HG03378 (cell line): ENCODE measurements at regions not wholly inside any gene's neighbourhood (a gene's known extent, or its start where the extent isn't known, plus 50 kb on each side); places are given as distances from the start of the nearest gene placed in this dataset.

ENCODE experiments used
- ATAC-seq: cut with Tn5 transposase; IDR thresholded peaks from one replicate; pipeline ENCODE4 v1.9.1; 2021; ENCODE audit warnings: mild to moderate bottlenecking, moderate library complexity; ENCODE audit not compliant: unreplicated experiment

DNA sequence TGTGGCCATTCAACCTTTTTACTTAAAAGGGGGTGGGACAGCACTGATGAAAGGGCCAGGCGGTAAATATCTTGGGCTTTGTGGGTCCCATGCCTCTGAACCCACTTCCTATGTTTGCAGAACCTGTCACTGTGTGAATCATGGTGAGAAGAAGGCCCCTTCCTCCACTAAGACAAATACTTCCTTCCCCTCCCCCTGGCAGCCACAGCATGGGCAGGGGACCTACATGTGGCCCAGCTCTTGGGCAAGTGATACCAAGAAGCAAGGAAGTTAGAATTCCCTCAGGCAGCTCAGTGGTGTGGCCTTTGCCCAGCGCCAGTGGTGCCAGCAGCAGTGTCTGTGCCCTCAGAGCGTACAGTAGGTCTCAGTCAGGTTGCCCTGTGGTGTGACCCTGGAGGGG, 168.6 kb downstream of the TRIM33 start:
- no peak for ATAC-seq

DNA sequence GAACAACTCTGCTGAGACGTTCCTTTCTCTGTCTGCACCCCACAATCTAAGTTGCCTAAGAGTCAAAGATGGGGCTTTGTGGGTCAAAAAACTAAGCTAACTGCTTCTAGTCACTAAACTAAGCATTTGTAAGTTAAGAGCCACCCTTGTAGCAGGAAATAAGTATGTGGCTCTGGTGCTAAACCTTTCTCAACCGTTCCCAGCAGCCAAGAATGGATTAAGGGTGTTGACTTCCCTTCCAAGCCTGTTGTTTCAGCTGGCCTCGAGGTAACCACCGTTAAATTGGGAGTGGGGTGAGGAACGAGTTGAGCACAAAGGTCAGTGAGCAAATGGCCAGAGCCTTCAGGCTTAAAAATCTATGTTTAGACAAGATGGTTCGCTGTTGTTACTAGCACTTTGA, 169.1 kb downstream of the TRIM33 start:
- no peak for ATAC-seq

DNA sequence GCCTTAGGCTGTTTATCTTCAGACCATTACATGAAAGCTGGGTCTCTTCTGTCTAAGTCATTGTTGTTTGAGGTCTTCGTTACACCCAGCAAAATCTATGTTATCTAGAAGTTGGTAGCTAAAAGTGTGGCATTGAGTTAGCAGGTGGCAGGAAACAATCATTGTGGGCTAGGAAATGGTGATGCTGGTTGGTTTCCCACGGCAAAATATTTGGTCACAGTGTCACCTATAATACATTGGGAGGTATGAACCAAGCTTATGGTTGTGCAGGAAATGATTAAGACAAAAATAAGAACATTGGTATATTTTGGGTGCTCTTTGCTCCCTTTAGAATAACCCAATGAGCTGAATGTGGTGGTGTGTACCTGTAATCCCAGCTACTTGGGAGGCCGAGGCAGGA, 169.7 kb downstream of the TRIM33 start:
- ATAC-seq: no peak

DNA sequence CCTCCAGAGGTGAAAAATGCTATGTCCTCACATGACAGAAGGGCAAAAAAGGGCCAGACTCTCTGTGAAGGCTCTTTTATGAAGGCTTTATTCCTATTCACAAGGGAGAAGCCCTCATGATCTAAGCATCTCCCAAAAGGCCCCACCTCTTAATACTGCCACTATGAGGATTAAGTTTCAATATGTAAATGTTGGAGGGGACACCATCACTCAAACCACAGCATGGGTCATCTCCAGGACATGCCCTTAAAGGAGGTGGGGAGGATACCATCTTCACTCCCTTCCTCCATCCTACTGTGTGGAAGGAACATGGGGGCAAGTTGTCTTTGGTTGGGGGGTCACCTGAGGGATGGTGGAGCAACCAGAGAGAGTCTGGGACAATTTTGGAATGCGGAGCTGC, 170.1 kb downstream of the TRIM33 start:
- no peak for ATAC-seq

DNA sequence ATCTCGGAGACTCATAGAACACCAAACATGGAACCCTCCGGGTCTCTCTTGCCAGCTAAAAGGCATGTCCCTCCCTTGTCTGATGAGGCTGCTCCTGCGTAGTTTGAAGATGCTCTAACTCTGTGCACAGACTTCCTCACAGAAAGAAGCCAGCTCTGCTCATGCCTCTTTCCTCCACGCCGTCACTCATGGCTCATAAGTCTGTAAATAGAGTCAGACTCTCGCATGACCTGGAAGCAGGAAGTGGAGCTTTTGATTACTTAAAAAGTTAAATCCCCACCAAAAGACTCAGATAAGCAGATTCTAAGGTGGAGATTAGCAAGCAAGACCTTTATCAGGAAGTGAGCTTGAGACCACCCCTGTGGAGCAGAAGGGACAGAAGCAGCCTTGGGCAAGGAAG, 171.6 kb downstream of the TRIM33 start:
- no peak for ATAC-seq

DNA sequence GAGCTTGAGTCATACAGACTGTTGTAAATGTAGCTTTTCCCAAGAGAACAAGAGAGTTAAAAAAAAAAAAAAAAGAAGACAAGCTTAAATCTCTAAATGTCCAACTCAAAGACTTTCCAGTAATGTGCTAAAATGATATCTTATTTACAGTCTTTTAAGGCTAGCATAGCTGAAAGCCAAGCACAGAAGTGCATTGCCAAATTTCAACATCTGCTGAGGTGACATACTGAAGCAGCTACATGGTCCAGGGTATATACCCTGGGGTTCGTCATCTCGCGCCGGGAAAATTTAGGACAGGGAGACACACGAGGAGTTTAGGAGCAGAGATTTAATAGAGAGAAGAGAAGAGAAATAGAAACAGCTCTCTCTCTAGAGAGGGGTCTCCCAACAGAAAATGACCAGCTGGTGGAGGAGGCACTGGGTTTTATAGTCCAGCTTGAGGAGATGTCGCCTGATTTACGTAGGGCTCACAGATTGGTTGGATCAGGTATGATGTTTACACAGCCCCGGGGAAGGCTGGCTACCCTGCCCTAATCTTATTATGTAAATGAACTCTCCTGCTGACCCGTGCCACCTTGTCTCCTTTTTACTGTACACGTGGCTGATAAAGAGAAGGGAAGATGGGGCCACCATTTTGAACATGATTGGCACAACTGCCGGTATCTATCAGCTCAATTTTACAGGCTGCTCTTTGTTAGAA, 172.7 kb downstream of the TRIM33 start:
- ATAC-seq: no peak

DNA sequence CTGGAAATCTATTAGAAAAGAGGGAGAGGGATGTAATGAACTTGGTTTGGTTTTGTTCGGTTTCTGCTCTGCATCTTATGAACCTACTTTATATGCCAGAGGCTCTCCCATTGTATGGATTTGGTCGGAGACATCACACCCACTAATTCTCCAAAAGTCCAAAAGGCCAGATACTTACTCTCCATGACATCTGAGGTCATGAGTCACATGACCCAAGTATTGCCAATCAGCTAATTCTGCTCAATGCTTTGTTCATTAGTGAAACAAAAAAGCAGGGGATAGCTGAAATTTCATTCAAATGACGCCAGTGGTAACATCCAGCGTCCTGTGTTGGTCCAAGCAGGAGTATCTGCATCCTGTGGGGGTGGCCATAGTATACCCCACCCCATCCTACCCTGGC, 173.6 kb downstream of the TRIM33 start:
- ATAC-seq: no peak

DNA sequence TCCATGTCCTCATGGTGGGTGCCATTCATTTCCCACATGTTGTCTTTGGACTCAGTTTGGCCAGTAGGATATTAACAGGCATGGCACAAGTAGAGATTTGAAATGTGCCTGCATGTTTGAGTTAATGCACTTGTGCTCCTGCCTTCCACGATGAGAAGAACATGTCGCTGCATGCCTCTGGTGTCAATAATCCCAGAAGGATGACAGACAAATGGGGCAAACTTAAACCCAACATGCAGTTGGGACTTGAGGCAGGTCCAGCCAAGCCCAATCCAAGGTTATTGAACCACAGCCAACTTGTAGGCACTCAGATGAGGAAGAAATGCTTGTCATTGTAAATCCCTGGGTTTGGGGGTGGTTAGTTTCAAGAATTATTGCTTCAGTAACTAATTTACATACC, 174.6 kb downstream of the TRIM33 start:
- ATAC-seq: no peak

DNA sequence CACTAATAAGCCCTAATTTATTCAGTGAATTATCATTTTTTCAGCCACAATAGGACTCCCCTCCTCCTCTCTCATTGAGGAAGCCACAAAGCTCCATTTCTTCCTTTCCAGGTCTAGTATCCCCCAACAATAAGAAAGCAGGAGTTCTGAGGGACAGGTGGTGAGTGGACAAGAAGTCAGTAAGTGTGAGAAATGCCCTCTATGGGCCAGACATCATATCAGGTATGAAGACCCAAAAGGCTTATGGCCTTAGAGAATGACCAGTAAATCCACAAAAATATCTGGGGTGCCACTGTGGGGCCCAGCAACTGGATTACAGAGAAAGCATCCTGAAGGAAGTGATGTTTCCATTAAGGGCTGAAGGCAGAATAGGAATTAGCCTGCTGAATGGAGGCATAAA, 175.7 kb downstream of the TRIM33 start:
- no peak for ATAC-seq

DNA sequence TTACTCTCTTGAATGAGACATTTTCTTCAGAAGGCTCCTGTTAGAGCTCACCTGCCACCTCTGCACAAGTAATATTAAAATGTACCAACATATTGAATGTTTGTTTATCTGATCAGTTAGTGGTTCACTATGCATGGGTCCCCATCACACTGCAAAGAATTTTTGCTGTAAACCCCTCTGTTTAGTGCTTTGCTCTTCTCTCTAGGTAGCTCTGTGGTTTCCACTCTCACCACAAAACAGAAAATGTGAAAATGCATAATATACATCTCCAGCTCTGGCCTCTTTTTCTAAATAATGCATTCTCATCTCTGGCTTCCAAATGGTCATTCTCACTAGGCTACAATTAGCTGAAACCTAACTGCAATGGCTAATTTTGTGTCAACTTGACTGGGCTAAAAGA, 176.7 kb downstream of the TRIM33 start:
- ATAC-seq: no peak

DNA sequence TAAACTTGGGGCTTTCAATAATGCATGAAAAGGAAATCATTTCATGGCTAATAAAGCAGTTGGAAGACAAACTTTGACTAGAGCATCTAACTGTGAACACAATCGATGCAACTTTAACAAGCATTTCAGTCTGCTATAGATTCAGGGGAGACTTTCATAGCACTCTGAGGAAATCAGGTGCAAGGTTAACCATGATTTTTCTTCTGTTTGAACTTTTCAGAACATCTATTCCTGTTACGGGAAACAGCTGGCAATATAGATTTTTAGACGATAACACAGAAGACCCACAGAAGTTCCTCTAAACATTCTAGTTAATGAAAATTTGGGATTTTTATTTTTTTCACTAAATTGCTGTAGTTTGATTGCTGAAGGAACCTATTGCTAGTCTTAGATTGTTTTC, 177.3 kb downstream of the TRIM33 start:
- no peak for ATAC-seq

DNA sequence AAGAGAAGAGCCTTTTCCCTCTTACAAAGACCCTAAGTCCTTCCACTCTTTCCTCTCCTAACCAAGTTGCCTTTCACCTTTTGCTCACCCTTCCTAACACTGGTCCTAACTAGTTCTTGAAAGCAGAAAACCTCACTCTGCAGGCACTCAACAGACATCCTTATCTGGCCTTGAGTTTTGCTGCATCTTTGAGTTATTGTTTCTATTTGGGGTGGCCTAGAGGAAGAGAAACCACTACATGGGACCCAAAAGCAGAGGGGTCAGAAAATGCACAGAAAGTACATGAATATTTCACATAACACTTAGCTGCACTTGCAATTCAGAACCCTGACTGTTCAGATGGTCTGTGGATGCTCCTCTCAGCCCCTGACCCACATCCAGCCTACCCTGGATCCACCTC, 178.3 kb upstream of the SYT6 start:
- no peak for ATAC-seq

DNA sequence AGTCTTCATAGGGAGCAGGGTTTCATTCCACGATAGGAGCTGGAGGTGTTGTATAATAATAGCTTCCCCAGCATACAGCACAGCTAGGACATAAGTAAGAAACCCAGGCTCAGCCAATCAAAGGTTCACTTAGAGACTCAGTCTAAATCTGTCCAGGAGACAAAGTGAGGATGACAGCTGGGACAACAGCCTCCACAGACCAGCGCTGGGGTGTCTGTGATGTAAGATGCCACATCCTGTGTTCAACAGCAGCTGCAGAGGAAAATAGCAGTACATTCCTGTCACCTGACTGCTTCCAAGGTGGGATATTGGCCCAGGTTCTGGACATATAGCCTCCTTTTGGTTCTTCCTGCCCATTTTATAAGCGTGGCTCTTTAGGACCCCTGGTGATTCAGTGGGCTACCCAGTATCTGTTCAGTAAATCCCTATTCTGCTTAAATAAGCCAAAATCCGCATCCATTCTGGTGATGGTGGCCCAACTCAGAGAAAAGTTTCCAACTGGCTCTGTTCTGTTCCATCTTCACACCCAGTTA, 176.8 kb upstream of the SYT6 start:
- ATAC-seq: no peak

DNA sequence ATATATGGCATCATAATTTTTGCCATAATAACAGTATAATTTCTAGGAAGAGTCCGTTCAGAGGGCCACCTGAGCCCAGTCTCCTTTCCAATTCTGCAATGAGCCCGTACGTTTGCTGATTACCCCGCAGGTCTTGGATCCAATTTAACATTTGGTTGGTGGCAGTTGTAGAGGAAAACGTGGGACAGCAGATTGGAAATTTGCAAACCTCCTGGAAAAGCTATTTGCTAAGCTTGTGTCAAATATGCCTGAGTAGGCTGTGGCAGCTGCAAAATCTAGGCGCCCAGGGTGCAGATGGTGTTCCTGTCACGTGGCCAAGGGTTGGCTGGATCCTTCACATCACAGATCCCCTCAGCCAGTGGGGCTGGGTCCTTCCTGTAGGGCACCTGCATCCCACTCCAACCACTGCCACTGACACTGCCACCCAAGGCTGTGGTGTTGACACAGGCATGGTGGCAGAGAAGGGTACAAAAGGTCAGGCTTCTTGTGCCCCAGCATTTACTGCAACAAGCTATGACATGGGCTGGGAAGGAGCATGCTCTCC, 174.8 kb upstream of the SYT6 start:
- no peak for ATAC-seq

DNA sequence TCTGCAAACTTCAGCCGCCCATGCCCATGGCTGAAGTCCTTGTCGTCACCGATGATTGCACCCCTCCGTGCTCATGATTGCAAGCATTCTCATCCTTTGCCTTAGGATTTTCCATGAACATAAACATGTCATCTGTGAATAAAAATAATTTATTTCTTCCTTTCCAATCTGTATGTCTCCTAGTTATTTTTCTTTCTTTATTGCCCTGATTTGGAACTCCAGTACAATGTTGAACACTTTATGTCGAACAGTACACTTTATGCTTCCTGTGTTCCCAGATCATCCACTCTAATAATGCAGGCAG, 170.9 kb upstream of the SYT6 start:
- ATAC-seq: no peak

DNA sequence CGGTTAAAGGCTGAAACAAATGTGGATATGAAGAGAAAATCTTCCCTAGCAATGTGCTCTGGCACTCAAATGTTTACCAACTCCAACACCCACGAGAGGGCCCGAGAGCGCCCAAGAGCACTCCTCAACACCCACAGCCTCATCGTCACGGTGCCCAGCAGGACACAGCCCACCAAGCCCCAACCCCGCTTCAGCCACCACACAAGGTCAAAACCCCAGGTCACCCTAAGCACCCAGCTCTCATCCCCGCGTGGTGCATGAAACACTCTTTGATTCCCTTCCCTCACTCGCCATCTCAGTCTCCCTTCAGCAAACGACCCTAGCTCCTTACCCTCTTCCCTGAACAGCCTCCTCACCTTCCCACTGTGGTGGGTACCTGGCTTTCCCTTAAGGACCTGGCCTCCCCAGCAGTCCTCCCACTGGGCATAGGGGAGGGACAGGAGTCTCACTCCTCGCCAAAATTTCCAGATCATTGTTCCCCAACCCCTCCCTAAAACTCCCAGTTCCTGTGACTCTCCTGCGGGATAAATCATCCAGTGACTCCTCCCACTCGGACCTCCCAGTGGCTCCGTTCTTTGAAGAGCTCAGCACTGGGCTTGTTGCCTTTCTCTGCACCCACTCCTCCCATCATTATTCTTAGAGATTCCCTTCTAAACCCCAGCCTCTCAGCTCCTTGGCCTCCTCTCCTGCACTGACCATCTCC, 170.4 kb upstream of the SYT6 start:
- no peak for ATAC-seq

DNA sequence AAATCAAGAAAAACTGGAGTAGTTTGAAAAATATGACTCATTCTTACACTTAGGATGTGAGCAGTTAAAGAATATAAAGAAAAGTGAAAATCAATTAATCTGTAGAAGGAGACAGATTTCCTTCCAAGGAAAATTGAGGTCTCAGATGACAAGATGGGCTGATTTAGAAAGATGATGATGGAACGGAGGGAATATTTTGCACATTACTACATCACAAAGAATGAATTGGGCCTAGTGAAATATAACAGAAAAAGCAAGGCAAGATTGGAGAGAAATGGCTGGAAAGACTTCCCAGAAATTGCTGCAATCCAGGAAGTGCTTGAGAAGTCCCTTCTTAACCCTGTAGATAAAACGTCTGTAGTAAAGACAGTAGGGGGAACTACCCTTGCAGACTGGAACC, 169.1 kb upstream of the SYT6 start:
- ATAC-seq: no peak

DNA sequence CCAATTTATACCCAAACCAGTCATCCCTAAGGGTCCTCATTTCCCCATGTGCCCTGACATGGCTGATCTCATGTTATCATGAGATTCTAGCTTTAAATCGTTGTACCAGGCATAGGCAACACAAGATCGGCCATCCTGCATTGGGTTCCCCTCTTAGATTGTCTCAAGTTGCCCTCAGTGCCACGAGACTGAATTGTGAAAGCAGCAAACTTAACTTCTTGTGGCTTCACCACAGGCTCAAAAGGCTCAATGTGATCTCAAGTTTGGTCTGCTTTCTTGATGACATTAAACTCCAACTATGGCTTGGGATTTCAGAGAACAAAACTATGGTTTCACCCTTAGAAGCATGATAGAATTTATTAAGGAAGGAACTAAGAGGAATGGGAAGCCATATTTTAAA, 168.5 kb upstream of the SYT6 start:
- ATAC-seq: no peak

DNA sequence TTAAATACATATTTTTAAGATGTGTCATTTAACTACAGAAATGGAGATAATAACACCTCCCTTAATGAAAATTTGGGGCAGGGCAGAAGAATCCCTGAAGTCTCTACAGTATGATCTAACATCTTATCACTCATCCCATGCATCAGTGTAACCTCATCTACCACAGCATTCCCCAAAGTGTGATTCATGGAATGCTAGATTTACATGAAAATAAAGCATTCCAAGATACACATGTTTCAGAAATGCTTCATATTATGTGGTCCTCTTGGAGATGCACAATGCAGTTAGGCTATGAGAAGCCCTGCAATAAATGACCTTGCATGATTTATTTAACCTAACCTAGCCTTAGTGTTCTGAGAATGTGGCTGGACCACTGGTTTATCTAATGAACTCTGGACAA, 166.9 kb upstream of the SYT6 start:
- no peak for ATAC-seq

DNA sequence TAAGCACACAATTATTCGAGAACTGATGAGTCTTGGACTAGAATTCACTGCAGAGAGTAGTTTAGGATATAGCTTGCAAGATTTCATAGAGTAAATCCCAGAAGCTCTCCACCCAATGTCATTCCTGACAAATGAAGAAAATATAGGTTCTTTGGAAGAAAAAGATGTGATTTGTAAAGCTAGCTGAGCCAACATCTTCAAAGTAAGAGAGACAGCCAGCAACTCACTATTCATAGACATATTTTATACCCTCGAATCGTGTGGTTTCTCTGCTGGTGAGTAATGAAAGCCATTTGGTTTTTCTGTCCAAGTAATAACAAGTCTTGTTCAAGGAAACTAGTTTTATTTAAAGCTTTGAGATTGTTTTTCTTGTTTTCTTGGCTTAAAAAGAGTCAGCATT, 165.7 kb upstream of the SYT6 start:
- no peak for ATAC-seq

DNA sequence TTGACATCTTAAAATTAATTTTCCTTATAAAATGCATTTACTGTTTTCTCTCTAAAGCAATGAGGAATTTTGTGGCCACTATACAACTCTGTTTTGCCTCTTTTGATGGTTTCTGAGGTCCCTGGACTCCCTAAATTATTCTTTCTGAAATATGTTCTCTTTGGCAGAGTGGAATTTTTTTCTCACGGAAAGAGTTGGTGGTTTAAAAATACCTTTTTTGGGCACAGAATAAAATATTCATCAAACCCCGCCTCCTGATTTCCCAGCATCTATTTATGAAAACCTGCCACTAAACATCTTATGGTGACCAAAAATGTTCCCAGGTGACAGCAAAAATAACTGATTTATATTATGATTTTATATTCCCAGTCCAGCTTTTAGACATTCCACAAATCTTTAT, 165.3 kb upstream of the SYT6 start:
- ATAC-seq: no peak

DNA sequence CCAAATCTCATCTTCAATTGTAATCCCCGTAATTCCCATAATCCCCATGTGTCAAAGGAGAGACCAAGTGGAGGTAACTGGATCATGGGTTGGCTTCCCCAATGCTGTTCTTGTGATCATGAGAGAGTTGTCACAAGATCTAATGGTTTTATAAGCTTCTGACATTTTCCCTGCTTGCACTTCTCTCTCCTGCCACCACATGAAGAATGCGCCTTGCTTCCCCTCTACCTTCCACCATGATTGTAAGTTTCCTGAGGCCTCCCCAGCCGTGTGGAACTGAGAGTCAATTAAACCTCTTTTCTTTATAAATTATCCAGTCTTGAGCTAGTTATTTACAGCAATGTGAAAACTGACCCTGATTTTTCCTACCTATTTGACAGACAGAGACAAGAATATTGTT, 162.5 kb upstream of the SYT6 start:
- no peak for ATAC-seq

DNA sequence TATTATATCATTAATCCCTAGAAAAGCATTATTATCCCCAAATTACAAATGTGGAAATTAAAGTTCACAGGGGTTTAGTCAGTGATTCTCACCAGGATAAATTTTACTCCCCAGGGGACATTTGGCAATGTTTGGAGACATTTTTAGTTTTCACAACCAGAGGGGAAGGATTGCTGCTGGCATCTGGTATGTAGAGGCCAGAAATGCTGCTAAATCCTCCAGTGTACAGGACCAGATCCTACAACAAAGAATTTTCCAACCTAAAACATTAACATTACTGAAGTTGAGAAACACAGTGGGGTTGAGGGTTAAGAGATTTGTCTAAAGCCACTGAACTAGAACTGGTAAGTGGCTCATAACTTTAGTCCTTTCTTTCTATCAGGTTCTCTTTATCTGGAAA, 162.0 kb upstream of the SYT6 start:
- no peak for ATAC-seq
